Duodenal mucosa (tissue), 2 donors: ENCODE measurements at regions not wholly inside any gene's neighbourhood (a gene's known extent, or its start where the extent isn't known, plus 50 kb on each side); places are given as distances from the start of the nearest gene placed in this dataset.

Experiments
- H3K27ac ChIP-seq: one replicate; pipeline ENCODE4 v1.7.0; 2013; ENCODE audit warnings: low read depth, low read length
- H3K27me3 ChIP-seq, 2 donors: one replicate each; pipeline ENCODE4 v1.7.0; 2013; ENCODE audit warnings: low read length in 2 of 2, control low read depth in 1 of 2; ENCODE audit not compliant: insufficient read depth in 2 of 2, control insufficient read depth in 1 of 2
- H3K36me3 ChIP-seq, 2 donors: one replicate each; pipeline ENCODE4 v1.7.0; 2013; ENCODE audit warnings: low read length in 2 of 2, control low read depth in 1 of 2; ENCODE audit not compliant: insufficient read depth in 2 of 2, control insufficient read depth in 1 of 2
- H3K4me1 ChIP-seq, 2 donors: one replicate each; pipeline ENCODE4 v1.7.0; 2013; ENCODE audit warnings: low read length in 2 of 2, control low read depth in 1 of 2; ENCODE audit not compliant: insufficient read depth in 2 of 2, control insufficient read depth in 1 of 2
- H3K4me3 ChIP-seq, 2 donors: one replicate each; pipeline ENCODE4 v1.7.0; 2013; ENCODE audit warnings: low read length in 2 of 2, low read depth in 1 of 2
- H3K9ac ChIP-seq, 2 donors: one replicate each; pipeline ENCODE4 v1.7.0; 2013; ENCODE audit warnings: low read length in 2 of 2, low read depth in 1 of 2
- H3K9me3 ChIP-seq, 2 donors: one replicate each; pipeline ENCODE4 v1.7.0; 2013; ENCODE audit warnings: low read length in 2 of 2, control low read depth in 1 of 2; ENCODE audit not compliant: control insufficient read depth in 1 of 2

DNA sequence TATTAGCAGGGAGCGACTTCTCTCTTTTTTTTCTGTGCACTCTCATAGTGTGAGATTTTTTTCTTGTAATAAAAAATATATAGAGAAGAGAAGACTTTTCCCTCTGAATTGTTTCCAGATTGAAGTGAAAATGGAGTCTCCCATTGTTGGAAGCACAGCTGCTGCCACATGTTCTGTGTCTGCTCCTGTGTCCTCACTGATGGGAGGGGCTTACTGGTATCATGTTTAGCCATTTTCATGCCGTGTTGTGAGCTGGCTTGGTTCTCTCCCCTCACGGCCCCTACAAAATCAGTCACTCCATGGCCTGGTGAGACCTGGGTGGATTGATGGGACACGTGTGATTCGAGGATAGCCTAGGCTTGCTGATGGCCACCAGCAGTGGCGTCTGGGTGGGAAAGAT, 379.7 kb upstream of the DDHD1 start:
- H3K27me3 ChIP-seq, result no peaks in the 10 kb centered on the region
- no peak overlapping the region for H3K27ac ChIP-seq
- no peak overlapping the region for H3K9ac ChIP-seq
- H3K9me3 ChIP-seq, result no peaks in the 10 kb centered on the region
- H3K4me3 ChIP-seq, result no peak overlapping the region
- no peaks in the 10 kb centered on the region for H3K4me1 ChIP-seq
- H3K36me3 ChIP-seq, result no peaks in the 10 kb centered on the region

DNA sequence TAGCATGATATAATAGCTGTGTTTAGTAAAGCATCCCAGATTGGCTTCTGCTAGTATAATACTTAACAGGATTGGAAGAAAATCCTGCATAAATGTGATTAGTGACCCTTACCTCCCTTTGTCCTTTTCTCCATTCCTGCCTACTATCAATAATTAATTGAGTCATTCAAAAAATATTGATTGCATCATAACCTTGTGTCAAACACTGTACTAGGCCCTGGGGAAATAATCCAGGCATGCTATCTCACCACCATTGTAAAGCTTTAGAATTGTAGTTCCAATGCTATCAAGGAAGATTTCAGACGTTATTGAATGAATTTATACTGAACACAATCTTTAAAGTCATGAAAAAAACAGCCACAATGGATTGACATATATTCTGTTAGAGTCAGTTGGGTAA, 378.6 kb upstream of the DDHD1 start:
- H3K36me3 ChIP-seq, result no peaks in the 10 kb centered on the region
- no peak overlapping the region for H3K4me3 ChIP-seq
- no peaks in the 10 kb centered on the region for H3K27me3 ChIP-seq
- no peaks in the 10 kb centered on the region for H3K9me3 ChIP-seq
- no peak overlapping the region for H3K27ac ChIP-seq
- no peaks in the 10 kb centered on the region for H3K4me1 ChIP-seq
- no peak overlapping the region for H3K9ac ChIP-seq

DNA sequence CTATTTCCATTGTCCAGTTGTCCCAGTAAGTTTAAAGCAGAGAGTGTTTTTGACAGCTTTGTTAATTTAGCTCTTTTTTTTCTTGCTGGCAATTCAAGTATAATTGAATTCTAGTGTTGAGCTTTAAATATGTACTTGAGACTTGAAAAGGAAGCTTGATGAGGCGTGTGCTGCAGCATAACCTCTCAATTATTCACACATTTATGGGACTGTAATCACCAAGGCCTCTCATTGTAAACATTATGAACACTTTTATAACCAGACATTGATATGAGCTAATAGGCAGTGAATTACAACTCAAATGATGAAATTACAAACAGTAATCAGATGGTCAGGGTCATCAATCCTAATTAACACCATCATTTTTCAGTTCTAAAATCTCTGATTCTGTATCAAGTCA, 378.0 kb upstream of the DDHD1 start:
- Histone ChIP-seq H3K4me1 (no peaks in the 10 kb centered on the region), H3K27me3 (no peaks in the 10 kb centered on the region), H3K36me3 (no peaks in the 10 kb centered on the region), H3K9ac (no peak overlapping the region), H3K27ac (no peak overlapping the region), H3K9me3 (no peaks in the 10 kb centered on the region), H3K4me3 (no peak overlapping the region)

DNA sequence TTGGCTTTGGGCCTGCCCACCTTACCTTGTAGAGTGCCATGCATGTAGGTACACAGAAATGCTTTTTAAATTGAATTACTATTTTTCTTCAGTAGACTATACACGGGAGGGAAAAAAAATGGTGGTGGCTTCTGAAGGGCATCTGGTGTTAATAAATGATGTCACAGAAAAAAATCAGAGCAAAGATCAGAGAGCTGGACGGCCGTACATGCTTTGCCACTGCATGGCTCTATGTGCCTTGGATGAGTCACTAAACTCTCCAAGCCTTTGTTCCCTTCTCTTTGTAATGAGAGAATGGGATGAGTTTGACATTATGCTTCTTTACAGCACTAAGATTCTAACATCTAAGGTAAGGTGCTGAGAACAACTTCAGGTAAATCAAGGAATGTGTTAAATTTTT, 376.4 kb upstream of the DDHD1 start:
- Histone ChIP-seq H3K4me3 (no peak overlapping the region), H3K9me3 (no peaks in the 10 kb centered on the region), H3K36me3 (no peaks in the 10 kb centered on the region), H3K9ac (no peak overlapping the region), H3K27ac (no peak overlapping the region), H3K4me1 (no peaks in the 10 kb centered on the region), H3K27me3 (no peaks in the 10 kb centered on the region)

DNA sequence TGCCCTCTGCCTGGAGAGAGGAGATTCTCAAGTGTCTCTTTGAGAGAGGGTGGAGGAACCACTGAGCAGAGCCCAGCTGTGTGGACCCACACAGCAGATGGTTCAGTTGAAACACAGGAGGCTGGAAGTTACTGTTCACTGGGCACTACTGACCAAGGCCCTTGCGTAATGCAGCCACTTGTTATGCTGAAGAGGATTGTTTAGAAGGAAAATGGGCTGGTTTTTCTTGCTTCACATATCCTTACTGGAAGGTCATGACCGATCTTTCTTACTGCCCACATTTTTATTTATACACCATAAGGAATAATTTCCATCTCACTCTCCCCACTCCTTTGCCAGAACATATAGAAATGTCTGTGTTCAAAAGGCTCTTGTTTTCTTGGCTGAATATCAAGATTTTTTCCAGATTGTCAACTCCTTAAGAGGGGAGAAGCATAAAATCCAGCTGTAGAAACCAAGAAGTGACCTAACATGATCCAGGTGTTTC, 375.1 kb upstream of the DDHD1 start:
- H3K27me3 ChIP-seq, result no peaks in the 10 kb centered on the region
- H3K36me3 ChIP-seq, result no peaks in the 10 kb centered on the region
- H3K9ac ChIP-seq, result no peak overlapping the region
- H3K9me3 ChIP-seq, result no peaks in the 10 kb centered on the region
- H3K4me3 ChIP-seq, result no peak overlapping the region
- H3K27ac ChIP-seq, result no peak overlapping the region
- H3K4me1 ChIP-seq, result no peaks in the 10 kb centered on the region

DNA sequence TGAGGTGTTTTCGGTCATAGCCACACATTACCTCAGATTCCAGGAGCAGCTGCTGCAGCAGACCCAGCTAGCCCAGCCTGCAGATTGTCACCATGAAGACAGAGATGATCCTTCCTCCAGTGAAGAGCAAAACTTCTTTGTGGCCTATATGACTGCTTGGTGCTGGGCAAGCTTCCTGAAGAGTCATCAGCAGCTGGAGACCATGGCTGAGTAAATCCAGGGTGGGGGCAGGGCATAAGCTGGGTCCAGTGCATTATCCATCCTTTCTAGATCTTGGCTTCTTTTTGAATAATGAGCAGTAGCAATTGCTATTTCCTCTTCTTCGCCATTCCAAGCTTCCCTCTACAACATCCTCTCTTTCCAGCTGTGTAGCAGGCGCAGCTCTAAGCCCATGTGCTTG, 373.1 kb upstream of the DDHD1 start:
- Histone ChIP-seq H3K27ac (no peak overlapping the region), H3K4me1 (no peaks in the 10 kb centered on the region), H3K9me3 (no peaks in the 10 kb centered on the region), H3K36me3 (no peaks in the 10 kb centered on the region), H3K4me3 (no peak overlapping the region), H3K27me3 (no peaks in the 10 kb centered on the region), H3K9ac (no peak overlapping the region)

DNA sequence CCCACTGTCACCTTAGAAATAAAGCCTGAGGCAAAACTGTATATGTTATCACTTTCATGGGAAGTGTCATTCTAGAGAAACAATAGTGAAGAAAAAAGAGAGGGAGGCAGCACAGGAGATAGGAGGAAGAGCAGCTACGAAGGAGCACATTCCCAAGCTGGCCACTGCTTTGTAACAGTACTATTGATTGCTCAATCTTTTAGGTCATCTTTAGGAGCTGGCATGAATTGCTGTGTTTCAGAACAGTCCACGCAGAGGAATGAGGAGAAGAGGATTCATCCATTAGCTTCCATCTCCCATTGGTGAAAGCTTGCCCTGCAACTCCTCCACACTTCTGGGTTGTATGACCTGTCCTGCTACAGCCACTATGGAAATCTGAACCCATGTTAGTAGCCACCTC, 372.5 kb upstream of the DDHD1 start:
- Histone ChIP-seq H3K9ac (no peak overlapping the region), H3K9me3 (no peaks in the 10 kb centered on the region), H3K36me3 (no peaks in the 10 kb centered on the region), H3K4me1 (no peaks in the 10 kb centered on the region), H3K27ac (no peak overlapping the region), H3K4me3 (no peak overlapping the region), H3K27me3 (no peaks in the 10 kb centered on the region)

DNA sequence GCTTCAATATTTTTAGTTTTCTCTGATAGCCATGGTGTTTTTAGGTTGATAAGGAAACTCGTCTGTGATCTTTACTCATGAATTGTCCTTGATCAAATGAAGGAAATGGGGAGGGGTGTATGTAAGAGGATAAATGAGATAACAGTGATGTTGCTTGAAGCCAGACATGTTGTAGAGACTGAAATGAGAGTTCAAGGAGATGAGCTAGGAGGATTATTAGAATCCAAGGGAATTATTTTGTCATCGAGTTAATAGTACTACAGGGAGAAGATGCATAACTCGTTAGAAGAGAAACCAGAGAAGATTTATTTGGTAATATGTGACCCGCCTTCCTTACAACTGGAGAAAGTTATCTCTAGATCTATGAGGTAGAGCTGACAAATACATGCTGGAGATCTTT, 371.3 kb upstream of the DDHD1 start:
- no peaks in the 10 kb centered on the region for H3K9me3 ChIP-seq
- no peaks in the 10 kb centered on the region for H3K4me1 ChIP-seq
- H3K27ac ChIP-seq, result no peak overlapping the region

DNA sequence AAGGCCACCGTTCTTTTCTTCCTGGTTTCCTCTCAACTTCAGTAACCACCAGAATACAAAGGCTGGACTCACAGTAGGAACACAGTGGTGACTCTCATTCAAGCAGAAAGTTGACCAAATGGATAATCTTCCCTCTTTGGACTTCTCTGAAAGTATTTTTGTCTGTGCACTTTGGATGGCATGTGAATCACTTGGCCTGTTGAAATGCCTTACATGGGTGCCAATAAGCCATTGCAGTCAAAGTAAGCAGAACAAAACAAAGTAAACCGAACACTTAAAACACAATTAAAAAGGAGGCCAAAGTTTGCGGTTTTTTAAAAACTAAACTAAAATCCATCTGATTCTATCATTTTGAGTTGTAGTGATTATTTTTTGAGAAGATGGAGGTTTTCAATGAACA, 370.1 kb upstream of the DDHD1 start:
- H3K4me1 ChIP-seq, result no peaks in the 10 kb centered on the region
- no peak overlapping the region for H3K9ac ChIP-seq
- no peaks in the 10 kb centered on the region for H3K36me3 ChIP-seq
- no peaks in the 10 kb centered on the region for H3K9me3 ChIP-seq
- H3K27ac ChIP-seq, result no peak overlapping the region
- H3K27me3 ChIP-seq, result no peaks in the 10 kb centered on the region
- H3K4me3 ChIP-seq, result no peak overlapping the region

More for the DNA sequence above, 371.3 kb upstream of the DDHD1 start:
- Histone ChIP-seq H3K36me3 (no peaks in the 10 kb centered on the region), H3K9ac (no peak overlapping the region), H3K4me3 (no peak overlapping the region), H3K27me3 (no peaks in the 10 kb centered on the region)

DNA sequence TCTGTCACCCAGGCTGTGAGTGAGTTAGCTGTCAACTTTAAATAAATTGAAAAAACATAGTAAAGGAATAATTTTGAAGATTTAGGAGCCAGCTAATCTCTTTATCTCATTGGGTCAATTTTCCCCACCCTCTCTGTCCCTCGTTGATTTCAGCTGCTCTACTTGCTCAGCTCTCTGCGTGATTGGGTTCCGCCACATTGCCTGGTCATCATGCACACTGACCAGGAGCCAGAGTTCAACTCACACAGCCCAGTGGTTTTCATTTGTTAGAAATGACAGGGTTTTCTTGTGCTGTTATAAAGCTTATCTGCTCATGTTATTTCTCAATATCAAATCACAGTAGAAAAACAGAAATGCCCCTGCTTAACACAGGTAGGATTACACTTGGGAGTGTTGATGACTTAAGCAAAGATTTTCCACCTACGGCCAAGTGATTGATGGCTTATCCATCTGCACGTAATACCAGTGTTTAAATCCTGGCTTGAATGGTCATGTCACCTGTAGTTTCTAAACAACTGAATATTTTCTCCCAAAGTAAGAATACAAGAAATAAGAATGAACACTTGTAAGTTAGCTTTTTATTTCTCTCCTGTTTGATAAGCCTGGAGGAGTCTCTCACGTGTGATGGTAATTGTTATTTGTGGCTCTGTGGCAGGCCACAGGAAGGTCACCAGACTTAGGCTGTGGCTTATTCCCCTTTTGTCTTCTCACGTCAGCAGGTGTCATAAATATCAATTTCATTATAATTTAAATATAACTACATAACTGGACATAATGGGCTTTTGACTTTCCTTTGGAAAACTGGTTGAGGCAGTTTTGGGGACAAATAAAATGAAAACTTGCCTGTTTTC, 367.2 kb upstream of the DDHD1 start:
- no peak overlapping the region for H3K9ac ChIP-seq
- no peaks in the 10 kb centered on the region for H3K9me3 ChIP-seq
- H3K27me3 ChIP-seq, result no peaks in the 10 kb centered on the region
- H3K36me3 ChIP-seq, result no peaks in the 10 kb centered on the region
- no peaks in the 10 kb centered on the region for H3K4me1 ChIP-seq
- no peak overlapping the region for H3K4me3 ChIP-seq
- H3K27ac ChIP-seq, result no peak overlapping the region
